A549 (cell line): ENCODE measurements at regions not wholly inside any gene's neighbourhood (a gene's known extent, or its start where the extent isn't known, plus 50 kb on each side); places are given as distances from the start of the nearest gene placed in this dataset.

Source experiments
- ATAC-seq, 2 experiments: fragments of 200-7000 bp in 1 of 2; fragments of >200 bp in 1 of 2; cut with Nextera tagmentation in 1 of 2; cut with Tn5 transposase in 1 of 2; 3 replicates each; pipeline versions ENCODE4 v1.8.0 to v1.9.1; 2018 to 2020; ENCODE audit warnings: mild to moderate bottlenecking in 1 of 2, moderate library complexity in 1 of 2
- CTCF ChIA-PET: fragments of 300-600 bp; sonication (Branson Sonifier 250); formaldehyde crosslinking; extraction: SDS; loops from one replicate; lab custom pipeline; 2021; ENCODE audit warnings: antibody characterized with exemption, inconsistent platforms; lab: Yijun Ruan, JAX
- POLR2A ChIA-PET: fragments of 350-600 bp; formaldehyde crosslinking; extraction: SDS; loops from one replicate; lab custom pipeline; 2021; ENCODE audit warnings: antibody characterized with exemption, inconsistent platforms; lab: Yijun Ruan, JAX
- DNase-seq, 2 experiments: peaks; one replicate each; pipeline versions ENCODE4 v3.0.0 to v3.0.0-alpha.2; 2011 to 2016; ENCODE audit warnings: low read depth in 1 of 2, low spot score in 1 of 2
- FAIRE-seq: peaks from 2 replicates; lab custom pipeline; 2011; peaks lifted over from hg19 to GRCh38; lab: Jason Lieb, UNC
- H3K27ac ChIP-seq, 2 experiments: fragments of >200 bp; sonication (Bioruptor Twin); formaldehyde crosslinking; 3 replicates each; pipeline ENCODE4 v1.5.1; 2016 to 2017
- H3K4me1 ChIP-seq: fragments of >200 bp; sonication (Bioruptor Twin); formaldehyde crosslinking; 3 replicates; pipeline ENCODE4 v1.6.1; 2016
- H3K4me2 ChIP-seq: fragments of >200 bp; sonication (Bioruptor Twin); formaldehyde crosslinking; 3 replicates; pipeline ENCODE4 v1.6.1; 2016
- H3K4me3 ChIP-seq: fragments of >200 bp; sonication (Bioruptor Twin); formaldehyde crosslinking; 3 replicates; pipeline ENCODE4 v1.5.1; 2016
- H3K9me3 ChIP-seq: fragments of >200 bp; sonication (Bioruptor Twin); formaldehyde crosslinking; 3 replicates; pipeline ENCODE4 v1.6.1; 2016
- ATOH8 ChIP-seq: fragments of 250-450 bp; sonication (Bioruptor Pico); IDR thresholded peaks from 2 replicates; pipeline ENCODE4 v1.5.0; 2020; ENCODE audit warnings: low read depth, mild to moderate bottlenecking, moderate library complexity
- CBX8 ChIP-seq: fragments of 200-600 bp; sonication (generic); IDR thresholded peaks from 2 replicates; pipeline ENCODE4 v1.6.1; 2016
- CEBPB ChIP-seq, 2 experiments: fragments of >200 bp in 1 of 2; sonication (Bioruptor Twin) in 1 of 2; formaldehyde crosslinking in 1 of 2; IDR thresholded peaks; 2 replicates each; pipeline ENCODE4 v1.6.1; 2012 to 2016
- CHD2 ChIP-seq: fragments of 150-350 bp; IDR thresholded peaks from 2 replicates; pipeline ENCODE4 v1.6.1; 2014; ENCODE audit warnings: low read length; ENCODE audit not compliant: partially characterized antibody
- E2F6 ChIP-seq: IDR thresholded peaks from 2 replicates; pipeline ENCODE4 v1.6.1; 2012; ENCODE audit warnings: low read depth, borderline replicate concordance
- EHF ChIP-seq: fragments of 250-450 bp; sonication (Bioruptor Pico); IDR thresholded peaks from 2 replicates; pipeline ENCODE4 v1.5.0; 2020; ENCODE audit warnings: mild to moderate bottlenecking
- EHMT2 ChIP-seq: fragments of 200-600 bp; sonication (generic); IDR thresholded peaks from 2 replicates; pipeline ENCODE4 v1.6.1; 2016; ENCODE audit warnings: antibody characterized with exemption, low read depth, mild to moderate bottlenecking, moderate library complexity
- EP300 ChIP-seq, 2 experiments: fragments of >200 bp; sonication (Bioruptor Twin); formaldehyde crosslinking; IDR thresholded peaks; 2 replicates in 1 of 2; 3 replicates in 1 of 2; pipeline ENCODE4 v1.6.1; 2016 to 2017
- GATA3 ChIP-seq: IDR thresholded peaks from 2 replicates; pipeline ENCODE4 v1.6.1; 2012; ENCODE audit warnings: borderline replicate concordance
- HDAC2 ChIP-seq: fragments of 200-600 bp; sonication (generic); IDR thresholded peaks from 2 replicates; pipeline ENCODE4 v1.6.1; 2016
- HOXA7 ChIP-seq: fragments of 250-450 bp; sonication (Bioruptor Pico); IDR thresholded peaks from 2 replicates; pipeline ENCODE4 v1.5.0; 2020; ENCODE audit warnings: mild to moderate bottlenecking, moderate library complexity
- JUNB ChIP-seq: fragments of >200 bp; sonication (Bioruptor Twin); formaldehyde crosslinking; IDR thresholded peaks from 2 replicates; pipeline ENCODE4 v1.6.1; 2016
- MAFK ChIP-seq: fragments of 450-650 bp; IDR thresholded peaks from 2 replicates; pipeline ENCODE4 v1.6.1; 2014; ENCODE audit not compliant: partially characterized antibody
- MYC ChIP-seq: IDR thresholded peaks from 2 replicates; pipeline ENCODE4 v1.6.1; 2012; ENCODE audit warnings: mild to moderate bottlenecking, inconsistent platforms, low read length, improper control_type of control experiment, borderline replicate concordance
- NPAS2 ChIP-seq: fragments of 250-450 bp; sonication (Bioruptor Pico); IDR thresholded peaks from 2 replicates; pipeline ENCODE4 v1.8.0; 2022; ENCODE audit warnings: mild to moderate bottlenecking, moderate library complexity, borderline replicate concordance
- POLR2A ChIP-seq: IDR thresholded peaks from 2 replicates; pipeline ENCODE4 v1.6.1; 2012; ENCODE audit warnings: mild to moderate bottlenecking, low read length
- RCOR1 ChIP-seq: fragments of 150-350 bp; IDR thresholded peaks from 2 replicates; pipeline ENCODE4 v1.6.1; 2014; ENCODE audit warnings: antibody characterized with exemption, low read length, low read depth
- RNF2 ChIP-seq: fragments of 200-600 bp; sonication (generic); IDR thresholded peaks from 2 replicates; pipeline ENCODE4 v1.6.1; 2016; ENCODE audit warnings: low read depth, mild to moderate bottlenecking, antibody characterized with exemption, moderate library complexity, borderline replicate concordance
- TP53 ChIP-seq: fragments of 250-450 bp; sonication (Bioruptor Pico); IDR thresholded peaks from 2 replicates; pipeline ENCODE4 v1.5.0; 2021; ENCODE audit warnings: mild to moderate bottlenecking, moderate library complexity
- USF2 ChIP-seq: fragments of 450-650 bp; IDR thresholded peaks from 2 replicates; pipeline ENCODE4 v1.6.1; 2014; ENCODE audit warnings: antibody characterized with exemption
- WGBS: methylation state at CpG from one replicate; pipeline ENCODE4 v1.1.6; 2017; ENCODE audit errors: missing lambda C conversion rate; 5-methylcytosine and 5-hydroxymethylcytosine counted together
- TF ChIP-seq, protein P1 (sequence below): fragments of >200 bp; sonication (Bioruptor Twin); formaldehyde crosslinking; IDR thresholded peaks from 3 replicates; pipeline ENCODE4 v1.6.1; 2016
- TF ChIP-seq, protein P2 (sequence below): fragments of 150-350 bp; IDR thresholded peaks from 2 replicates; pipeline ENCODE4 v1.6.1; 2014; ENCODE audit warnings: low read depth, mild to moderate bottlenecking, low read length

DNA sequence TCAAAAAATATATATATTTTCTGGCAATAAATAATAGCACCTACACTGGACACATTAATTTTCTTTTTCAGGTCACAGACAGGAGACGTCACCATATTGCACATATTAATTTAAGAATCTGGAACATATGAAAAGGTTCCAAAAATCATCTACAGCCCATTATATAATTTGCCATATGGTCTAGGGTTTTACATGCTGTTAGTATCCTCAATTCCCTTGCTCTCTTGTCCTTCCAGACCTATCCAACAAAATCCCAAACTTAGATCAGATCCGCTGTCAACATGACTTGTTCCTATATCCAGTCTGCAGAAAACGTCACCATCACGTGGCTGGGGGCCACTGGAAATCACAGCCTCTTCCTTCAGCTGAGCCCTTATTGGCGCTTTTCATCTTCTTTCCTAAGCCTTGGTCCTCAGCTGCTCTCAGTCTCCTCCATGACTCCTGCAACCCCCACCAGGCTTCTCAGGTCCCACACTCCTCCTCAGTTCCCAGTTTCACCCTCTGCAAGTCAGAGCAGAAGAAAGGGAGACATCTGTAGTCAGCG is 192.0 kb upstream of the GATB start:
- WGBS: 41% methylated on average over 6 of the region's 6 CpGs
- no peak for DNase-seq
- no peak for FAIRE-seq
- H3K4me1 ChIP-seq: no peaks in the 10 kb centered on the region
- TF ChIP-seq, protein P1, sequence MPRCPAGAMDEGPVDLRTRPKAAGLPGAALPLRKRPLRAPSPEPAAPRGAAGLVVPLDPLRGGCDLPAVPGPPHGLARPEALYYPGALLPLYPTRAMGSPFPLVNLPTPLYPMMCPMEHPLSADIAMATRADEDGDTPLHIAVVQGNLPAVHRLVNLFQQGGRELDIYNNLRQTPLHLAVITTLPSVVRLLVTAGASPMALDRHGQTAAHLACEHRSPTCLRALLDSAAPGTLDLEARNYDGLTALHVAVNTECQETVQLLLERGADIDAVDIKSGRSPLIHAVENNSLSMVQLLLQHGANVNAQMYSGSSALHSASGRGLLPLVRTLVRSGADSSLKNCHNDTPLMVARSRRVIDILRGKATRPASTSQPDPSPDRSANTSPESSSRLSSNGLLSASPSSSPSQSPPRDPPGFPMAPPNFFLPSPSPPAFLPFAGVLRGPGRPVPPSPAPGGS: no peak
- TF ChIP-seq CBX8 (no peak), E2F6 (no peak), EHMT2 (no peak), TP53 (CRISPR knock-in tag) (no peak), MYC (no peak), JUNB (no peak), RCOR1 (no peak), EP300 (IDR thresholded peaks at IDR 0.05) (no peak), CHD2 (no peak), NPAS2 (CRISPR knock-in tag) (no peak), GATA3 (no peak)
- TF ChIP-seq, protein P2, sequence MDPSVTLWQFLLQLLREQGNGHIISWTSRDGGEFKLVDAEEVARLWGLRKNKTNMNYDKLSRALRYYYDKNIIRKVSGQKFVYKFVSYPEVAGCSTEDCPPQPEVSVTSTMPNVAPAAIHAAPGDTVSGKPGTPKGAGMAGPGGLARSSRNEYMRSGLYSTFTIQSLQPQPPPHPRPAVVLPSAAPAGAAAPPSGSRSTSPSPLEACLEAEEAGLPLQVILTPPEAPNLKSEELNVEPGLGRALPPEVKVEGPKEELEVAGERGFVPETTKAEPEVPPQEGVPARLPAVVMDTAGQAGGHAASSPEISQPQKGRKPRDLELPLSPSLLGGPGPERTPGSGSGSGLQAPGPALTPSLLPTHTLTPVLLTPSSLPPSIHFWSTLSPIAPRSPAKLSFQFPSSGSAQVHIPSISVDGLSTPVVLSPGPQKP: no peak
- H3K27ac ChIP-seq: no peak overlapping the region
- no peak overlapping the region for H3K4me2 ChIP-seq
- POLR2A ChIA-PET: no interaction called here
- no peak overlapping the region for H3K4me3 ChIP-seq
- CTCF ChIA-PET: no interaction called here
- no peak for ATAC-seq
- H3K9me3 ChIP-seq: no peaks in the 10 kb centered on the region

DNA sequence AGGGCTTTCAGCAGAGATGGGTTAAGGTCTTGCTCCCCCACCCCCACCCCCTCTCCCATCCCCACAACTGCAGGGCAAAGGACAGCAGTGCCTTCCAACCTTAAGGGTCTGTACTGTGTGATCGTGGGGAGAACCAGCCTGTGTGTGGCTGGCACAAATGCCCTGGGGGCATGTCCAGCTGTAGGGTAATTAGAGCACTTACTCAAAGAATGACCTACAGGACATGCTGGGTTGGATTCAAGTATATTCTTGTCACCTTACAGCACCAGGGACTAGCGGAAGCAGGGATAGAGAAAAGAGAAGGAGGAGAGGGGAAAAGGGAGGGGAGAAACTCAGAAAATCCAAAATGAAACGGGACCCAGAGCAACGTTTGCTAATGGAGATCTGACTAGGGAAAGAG is 191.3 kb upstream of the GATB start:
- no peak for DNase-seq
- Histone ChIP-seq H3K27ac (no peak overlapping the region), H3K9me3 (no peaks in the 10 kb centered on the region), H3K4me1 (no peaks in the 10 kb centered on the region), H3K4me3 (no peak overlapping the region), H3K4me2 (no peak overlapping the region)
- no peak for FAIRE-seq
- ChIA-PET POLR2A (no interaction called here), CTCF (no interaction called here)
- WGBS: 36% methylated on average over 4 of the region's 4 CpGs
- TF ChIP-seq TP53 (CRISPR knock-in tag): no peak
- no peak for TF ChIP-seq ATOH8 (CRISPR knock-in tag)
- TF ChIP-seq HOXA7 (CRISPR knock-in tag): no peak
- TF ChIP-seq POLR2A: no peak
- no peak for TF ChIP-seq HDAC2
- no peak for TF ChIP-seq MAFK
- no peak for TF ChIP-seq CEBPB (IDR thresholded peaks at IDR 0.05)
- TF ChIP-seq EHF (CRISPR knock-in tag): no peak
- TF ChIP-seq, protein P2: no peak
- TF ChIP-seq USF2: no peak
- no peak for TF ChIP-seq RNF2
- TF ChIP-seq, all 56 proteins: peak for 0
- ATAC-seq: no peak
